Cardiac fibroblast (primary cell): ENCODE measurements at regions not wholly inside any gene's neighbourhood (a gene's known extent, or its start where the extent isn't known, plus 50 kb on each side); places are given as distances from the start of the nearest gene placed in this dataset.

Experiments used
- DNase-seq, 2 donors: peaks; one replicate each; pipeline versions ENCODE4 v3.0.0 to v3.0.0-alpha.2; 2010; ENCODE audit warnings: low read depth in 2 of 2
- H3K4me3 ChIP-seq, 2 donors: replicated peaks in 1 of 2; 1 replicate in 1 of 2; 2 replicates in 1 of 2; pipeline ENCODE4 v1.5.1; 2011; ENCODE audit warnings: low read depth in 2 of 2, low read length in 2 of 2, mild to moderate bottlenecking in 2 of 2, moderate library complexity in 1 of 2
- TF ChIP-seq, protein P1 (sequence below): IDR thresholded peaks from one replicate; pipeline ENCODE4 v1.5.1; 2011; ENCODE audit warnings: low read depth, mild to moderate bottlenecking, low read length, inconsistent platforms

DNA sequence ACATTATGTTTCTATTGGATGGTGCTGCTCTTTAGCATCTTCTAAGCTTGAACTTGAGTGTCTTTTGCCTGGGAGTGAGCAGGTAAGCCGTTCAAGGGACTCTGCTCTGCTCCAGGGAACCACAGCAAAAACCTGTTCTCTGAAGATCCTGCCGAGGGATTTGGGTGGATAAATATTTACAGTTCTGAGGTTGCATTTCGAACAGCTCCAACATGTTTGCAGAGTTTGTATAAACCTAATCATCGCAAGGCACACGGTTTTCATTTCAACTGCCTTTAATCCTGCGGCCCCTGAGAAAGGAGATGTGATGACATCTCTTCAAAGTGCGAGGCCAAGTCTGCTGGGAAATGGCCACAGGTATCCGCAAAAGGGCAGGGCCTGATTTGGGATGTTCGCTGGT, 293.4 kb downstream of the TFAP2C start:
- no peak overlapping the region for H3K4me3 ChIP-seq
- DNase-seq, result no peak

DNA sequence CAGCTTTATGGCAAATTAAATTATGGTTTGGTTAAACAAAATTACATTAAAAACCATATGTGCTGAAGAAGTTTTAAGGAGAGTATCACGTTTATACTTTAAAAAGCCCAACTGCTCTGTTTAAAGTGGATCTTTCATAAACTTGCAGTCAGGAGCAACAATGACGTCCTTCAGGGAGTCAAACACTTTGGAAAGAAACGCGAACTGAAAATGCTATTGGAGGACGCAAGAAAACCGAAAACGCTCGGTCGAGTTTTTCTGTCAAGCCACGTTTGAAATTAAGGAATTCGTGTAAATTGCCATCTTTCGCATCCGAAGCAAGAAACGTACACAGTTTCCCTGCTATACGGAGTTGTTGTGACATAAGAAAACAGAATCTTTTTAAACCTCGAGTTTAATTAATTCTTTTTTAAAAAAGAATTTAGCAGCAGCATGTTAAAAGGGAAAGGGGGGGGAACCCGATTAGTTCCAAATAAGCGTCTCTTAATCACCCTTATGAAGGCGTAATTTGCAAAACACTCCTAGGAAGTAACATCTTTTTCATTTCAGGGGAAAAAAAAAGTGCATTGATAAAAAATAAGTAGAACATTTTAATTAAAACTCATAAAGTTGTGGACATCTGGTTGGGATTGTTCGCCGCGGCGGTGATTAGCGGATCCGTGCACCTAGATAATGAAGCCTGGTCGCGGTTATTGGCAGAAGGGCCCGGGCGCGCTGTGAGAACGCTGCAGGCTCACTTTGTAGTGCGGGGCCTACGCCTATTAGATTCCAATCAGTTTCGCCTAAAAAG, 295.4 kb downstream of the TFAP2C start:
- H3K4me3 ChIP-seq, result no peak overlapping the region
- TF ChIP-seq, protein P1, sequence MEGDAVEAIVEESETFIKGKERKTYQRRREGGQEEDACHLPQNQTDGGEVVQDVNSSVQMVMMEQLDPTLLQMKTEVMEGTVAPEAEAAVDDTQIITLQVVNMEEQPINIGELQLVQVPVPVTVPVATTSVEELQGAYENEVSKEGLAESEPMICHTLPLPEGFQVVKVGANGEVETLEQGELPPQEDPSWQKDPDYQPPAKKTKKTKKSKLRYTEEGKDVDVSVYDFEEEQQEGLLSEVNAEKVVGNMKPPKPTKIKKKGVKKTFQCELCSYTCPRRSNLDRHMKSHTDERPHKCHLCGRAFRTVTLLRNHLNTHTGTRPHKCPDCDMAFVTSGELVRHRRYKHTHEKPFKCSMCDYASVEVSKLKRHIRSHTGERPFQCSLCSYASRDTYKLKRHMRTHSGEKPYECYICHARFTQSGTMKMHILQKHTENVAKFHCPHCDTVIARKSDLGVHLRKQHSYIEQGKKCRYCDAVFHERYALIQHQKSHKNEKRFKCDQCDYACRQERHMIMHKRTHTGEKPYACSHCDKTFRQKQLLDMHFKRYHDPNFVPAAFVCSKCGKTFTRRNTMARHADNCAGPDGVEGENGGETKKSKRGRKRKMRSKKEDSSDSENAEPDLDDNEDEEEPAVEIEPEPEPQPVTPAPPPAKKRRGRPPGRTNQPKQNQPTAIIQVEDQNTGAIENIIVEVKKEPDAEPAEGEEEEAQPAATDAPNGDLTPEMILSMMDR, result no peak
- DNase-seq, result no peak

More for the DNA sequence above, 293.4 kb downstream of the TFAP2C start:
- TF ChIP-seq, protein P1, result no peak

DNA sequence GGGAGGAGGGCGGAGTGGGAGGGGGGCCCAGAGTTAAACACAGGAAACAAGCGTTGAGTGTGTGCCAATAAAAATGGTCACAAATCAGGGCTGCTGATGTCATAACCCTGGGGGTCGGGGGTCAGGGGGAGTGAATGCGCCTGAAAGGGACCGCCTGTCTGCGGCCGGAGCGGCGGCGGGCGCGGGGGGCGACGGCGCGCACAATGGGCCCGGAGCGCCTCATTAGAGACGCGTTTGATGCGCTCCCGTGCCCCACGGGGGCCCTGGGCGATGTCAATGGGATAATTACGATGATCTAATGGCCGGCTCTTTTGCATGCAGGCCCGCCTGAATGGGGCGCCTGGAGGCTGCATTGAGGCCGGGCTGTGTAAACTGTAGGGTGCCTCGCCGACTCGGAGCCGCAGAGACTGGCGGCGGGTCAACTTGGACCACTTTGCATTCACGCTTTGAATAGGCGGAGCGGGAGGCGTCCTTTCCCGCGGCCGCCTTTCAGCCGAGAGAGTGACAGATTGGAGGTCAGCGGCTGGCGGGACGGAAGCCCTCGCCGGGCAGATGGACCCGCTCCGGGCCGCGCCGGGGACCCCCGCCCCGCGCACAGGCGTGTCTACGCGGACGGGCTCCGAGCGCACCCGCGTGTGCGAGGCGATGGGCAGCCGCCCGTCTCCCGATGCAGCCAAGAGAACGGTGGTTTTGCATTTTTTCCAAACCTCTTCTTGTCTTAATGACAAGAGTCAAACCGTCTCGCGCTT, 296.1 kb downstream of the TFAP2C start:
- DNase-seq, result no peak
- H3K4me3 ChIP-seq, result no peak overlapping the region
- TF ChIP-seq, protein P1, result no peak

DNA sequence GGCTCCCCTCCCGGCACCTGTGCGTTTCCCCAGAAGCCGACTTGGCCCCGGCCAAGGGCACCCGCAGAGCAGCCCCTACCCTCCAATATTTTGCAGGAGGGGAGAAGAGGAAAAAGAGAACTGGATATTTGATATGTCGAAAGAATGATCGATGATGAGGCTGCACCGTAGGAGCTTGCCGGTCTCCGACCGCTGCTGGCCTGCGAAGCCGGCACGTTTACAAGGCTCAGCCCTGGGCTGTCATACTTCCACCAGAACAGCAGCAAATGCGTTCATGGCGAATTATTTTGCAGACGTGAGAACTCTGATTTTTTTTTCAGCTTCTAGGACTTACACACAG, 296.7 kb downstream of the TFAP2C start:
- TF ChIP-seq, protein P1, result no peak
- H3K4me3 ChIP-seq, result no peak overlapping the region
- DNase-seq, result no peak

DNA sequence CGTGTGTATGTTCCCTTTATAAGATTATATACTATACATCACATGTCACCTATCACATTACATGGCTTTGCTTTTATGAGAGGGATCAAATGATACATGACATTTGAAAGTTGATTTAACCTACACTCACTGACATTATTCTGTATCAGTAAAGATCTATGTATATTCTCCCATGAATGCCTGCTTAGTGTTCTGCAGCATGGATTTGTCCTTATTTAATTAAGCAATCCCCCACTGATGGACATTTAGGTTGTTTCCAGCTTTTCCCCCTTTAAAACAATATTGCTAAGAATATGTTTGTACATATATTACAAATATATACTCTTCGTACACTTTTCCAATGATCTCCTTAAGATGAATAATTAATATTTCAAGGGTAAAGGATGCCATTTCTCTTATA, 297.4 kb downstream of the TFAP2C start:
- TF ChIP-seq, protein P1, result no peak
- H3K4me3 ChIP-seq, result no peak overlapping the region
- DNase-seq, result no peak

DNA sequence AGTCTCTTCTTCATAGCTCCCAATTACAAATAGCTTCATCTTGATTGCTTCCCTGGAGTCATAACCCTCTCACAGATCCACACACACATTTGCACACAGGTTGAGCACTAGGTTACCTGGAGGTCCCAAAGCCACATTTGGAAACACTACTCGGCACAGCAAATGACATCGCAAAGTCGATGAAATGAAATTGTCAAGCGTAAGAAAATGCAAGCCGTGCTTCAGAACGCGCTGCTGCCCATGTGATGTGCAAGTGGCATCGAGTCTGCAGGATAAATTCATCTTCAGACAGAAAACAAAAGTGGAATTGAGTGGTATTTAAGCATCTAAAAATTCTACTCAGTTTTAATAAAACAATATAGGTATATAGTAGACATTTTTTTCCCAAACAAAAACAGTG, 298.0 kb downstream of the TFAP2C start:
- DNase-seq, result no peak
- H3K4me3 ChIP-seq, result no peak overlapping the region
- TF ChIP-seq, protein P1, result no peak
